ENCODE measurements at regions not wholly inside any gene's neighbourhood (a gene's known extent, or its start where the extent isn't known, plus 50 kb on each side); places are given as distances from the start of the nearest gene placed in this dataset.
A peak's percentile ranks its signal among the peaks of the same experiment; 100 is the strongest.

- no peak overlapping the region for H2BK5ac ChIP-seq (ENCODE audit: low read length)
- H3K4me2 ChIP-seq (ENCODE audit: low read length) = no peak overlapping the region
- H3K4ac ChIP-seq (ENCODE audit: low read depth, low read length) = no peak overlapping the region
- no peak overlapping the region for H3K27ac ChIP-seq (ENCODE audit: low read depth, low read length)
- no peak overlapping the region for H3K18ac ChIP-seq (ENCODE audit: low read length)
- H3K4me1 ChIP-seq (ENCODE audit: control insufficient read depth, low read depth, low read length) = no peaks in the 10 kb centered on the region
- H2BK120ac ChIP-seq (ENCODE audit: low read depth, low read length) = no peak overlapping the region
- H3K4me3 ChIP-seq (ENCODE audit: low read length) = no peak overlapping the region
- DNase-seq = no peak
- H3K79me2 ChIP-seq (ENCODE audit: control insufficient read depth, insufficient read depth, low read length) = no peaks in the 10 kb centered on the region
- no peak overlapping the region for H4K5ac ChIP-seq (ENCODE audit: low read length)
- H3K9ac ChIP-seq (ENCODE audit: low read length) = no peak overlapping the region
- H3K27me3 ChIP-seq (ENCODE audit: insufficient read depth, low read length, poor library complexity) = no peaks in the 10 kb centered on the region
- H3K56ac ChIP-seq (ENCODE audit: low read length) = no peak overlapping the region
- no peak overlapping the region for H4K8ac ChIP-seq (ENCODE audit: low read depth, low read length)
- H3K36me3 ChIP-seq (ENCODE audit: control insufficient read depth, insufficient read depth, low read length) = no peaks in the 10 kb centered on the region
- no peak overlapping the region for H3K23ac ChIP-seq (ENCODE audit: low read length)
- H2AK5ac ChIP-seq (ENCODE audit: low read length) = no peak overlapping the region
- H3K79me1 ChIP-seq (ENCODE audit: low read length) = no peaks in the 10 kb centered on the region
- no peak overlapping the region for H2BK15ac ChIP-seq (replicated peaks; ENCODE audit: low read depth)
- WGBS (ENCODE audit: extremely low coverage, insufficient coverage, low lambda C conversion rate) = no CpG with 5 or more reads among the region's 1 CpG
Observed at GRCh38 chr7:136527554-136527953, 340.9 kb upstream of the CHRM2 start.

- DNase-seq = no peak
- H3K4me1 ChIP-seq (ENCODE audit: control insufficient read depth, low read depth, low read length) = no peaks in the 10 kb centered on the region
- H2BK15ac ChIP-seq (replicated peaks; ENCODE audit: low read depth) = no peak overlapping the region
- H3K18ac ChIP-seq (ENCODE audit: low read length) = no peak overlapping the region
- H3K4me3 ChIP-seq (ENCODE audit: low read length) = no peak overlapping the region
- no peaks in the 10 kb centered on the region for H3K79me1 ChIP-seq (ENCODE audit: low read length)
- no peaks in the 10 kb centered on the region for H3K27me3 ChIP-seq (ENCODE audit: insufficient read depth, low read length, poor library complexity)
- no peak overlapping the region for H3K4me2 ChIP-seq (ENCODE audit: low read length)
- H3K4ac ChIP-seq (ENCODE audit: low read depth, low read length) = no peak overlapping the region
- H3K23ac ChIP-seq (ENCODE audit: low read length) = no peak overlapping the region
- H4K8ac ChIP-seq (ENCODE audit: low read depth, low read length) = no peak overlapping the region
- no peaks in the 10 kb centered on the region for H3K79me2 ChIP-seq (ENCODE audit: control insufficient read depth, insufficient read depth, low read length)
- no peak overlapping the region for H4K5ac ChIP-seq (ENCODE audit: low read length)
- no peak overlapping the region for H2BK5ac ChIP-seq (ENCODE audit: low read length)
- no peak overlapping the region for H3K56ac ChIP-seq (ENCODE audit: low read length)
- WGBS (ENCODE audit: extremely low coverage, insufficient coverage, low lambda C conversion rate) = no CpG with 5 or more reads among the region's 7 CpGs
- no peak overlapping the region for H2AK5ac ChIP-seq (ENCODE audit: low read length)
- no peaks in the 10 kb centered on the region for H3K36me3 ChIP-seq (ENCODE audit: control insufficient read depth, insufficient read depth, low read length)
- H3K27ac ChIP-seq (ENCODE audit: low read depth, low read length) = no peak overlapping the region
- no peak overlapping the region for H3K9ac ChIP-seq (ENCODE audit: low read length)
- no peak overlapping the region for H2BK120ac ChIP-seq (ENCODE audit: low read depth, low read length)
Observed at GRCh38 chr7:136526408-136527105, 341.9 kb upstream of the CHRM2 start.

GRCh38 chr7:136523571-136523970 is 344.9 kb upstream of the CHRM2 start:
- Histone ChIP-seq H2BK15ac (replicated peaks; ENCODE audit: low read depth) (no peak overlapping the region), H3K4me1 (ENCODE audit: control insufficient read depth, low read depth, low read length) (no peaks in the 10 kb centered on the region), H3K36me3 (ENCODE audit: control insufficient read depth, insufficient read depth, low read length) (no peaks in the 10 kb centered on the region), H3K4me3 (ENCODE audit: low read length) (no peak overlapping the region), H3K27ac (ENCODE audit: low read depth, low read length) (no peak overlapping the region), H3K27me3 (ENCODE audit: insufficient read depth, low read length, poor library complexity) (no peaks in the 10 kb centered on the region), H2BK5ac (ENCODE audit: low read length) (no peak overlapping the region), H2BK120ac (ENCODE audit: low read depth, low read length) (no peak overlapping the region), H3K56ac (ENCODE audit: low read length) (no peak overlapping the region), H3K4me2 (ENCODE audit: low read length) (no peak overlapping the region), H3K79me2 (ENCODE audit: control insufficient read depth, insufficient read depth, low read length) (no peaks in the 10 kb centered on the region), H2AK5ac (ENCODE audit: low read length) (no peak overlapping the region), H3K23ac (ENCODE audit: low read length) (no peak overlapping the region), H3K18ac (ENCODE audit: low read length) (no peak overlapping the region), H3K9ac (ENCODE audit: low read length) (no peak overlapping the region), H3K4ac (ENCODE audit: low read depth, low read length) (no peak overlapping the region), H3K79me1 (ENCODE audit: low read length) (no peaks in the 10 kb centered on the region), H4K8ac (ENCODE audit: low read depth, low read length) (no peak overlapping the region), H4K5ac (ENCODE audit: low read length) (no peak overlapping the region)
- no CpG with 5 or more reads among the region's 3 CpGs for WGBS (ENCODE audit: extremely low coverage, insufficient coverage, low lambda C conversion rate)
- no peak for DNase-seq

- Histone ChIP-seq H3K36me3 (ENCODE audit: control insufficient read depth, insufficient read depth, low read length) (no peaks in the 10 kb centered on the region), H2AK5ac (ENCODE audit: low read length) (no peak overlapping the region), H3K79me1 (ENCODE audit: low read length) (no peaks in the 10 kb centered on the region), H3K23ac (ENCODE audit: low read length) (no peak overlapping the region), H4K5ac (ENCODE audit: low read length) (no peak overlapping the region), H3K4ac (ENCODE audit: low read depth, low read length) (no peak overlapping the region), H2BK5ac (ENCODE audit: low read length) (no peak overlapping the region), H3K27ac (ENCODE audit: low read depth, low read length) (no peak overlapping the region), H2BK15ac (replicated peaks; ENCODE audit: low read depth) (no peak overlapping the region), H3K18ac (ENCODE audit: low read length) (no peak overlapping the region), H3K4me1 (ENCODE audit: control insufficient read depth, low read depth, low read length) (no peaks in the 10 kb centered on the region), H3K56ac (ENCODE audit: low read length) (no peak overlapping the region), H3K4me3 (ENCODE audit: low read length) (no peak overlapping the region), H4K8ac (ENCODE audit: low read depth, low read length) (no peak overlapping the region), H3K27me3 (ENCODE audit: insufficient read depth, low read length, poor library complexity) (no peaks in the 10 kb centered on the region), H3K9ac (ENCODE audit: low read length) (no peak overlapping the region), H2BK120ac (ENCODE audit: low read depth, low read length) (no peak overlapping the region), H3K79me2 (ENCODE audit: control insufficient read depth, insufficient read depth, low read length) (no peaks in the 10 kb centered on the region), H3K4me2 (ENCODE audit: low read length) (no peak overlapping the region)
- no peak for DNase-seq
- no CpG with 5 or more reads among the region's 1 CpG for WGBS (ENCODE audit: extremely low coverage, insufficient coverage, low lambda C conversion rate)
Observed at GRCh38 chr7:136517971-136518370, 350.5 kb upstream of the CHRM2 start.

- H3K79me1 ChIP-seq (ENCODE audit: low read length) = no peaks in the 10 kb centered on the region
- no peaks in the 10 kb centered on the region for H3K27me3 ChIP-seq (ENCODE audit: insufficient read depth, low read length, poor library complexity)
- no peak overlapping the region for H2BK15ac ChIP-seq (replicated peaks; ENCODE audit: low read depth)
- no peaks in the 10 kb centered on the region for H3K4me1 ChIP-seq (ENCODE audit: control insufficient read depth, low read depth, low read length)
- no peak overlapping the region for H2AK5ac ChIP-seq (ENCODE audit: low read length)
- no peak overlapping the region for H2BK5ac ChIP-seq (ENCODE audit: low read length)
- no peak overlapping the region for H3K4me3 ChIP-seq (ENCODE audit: low read length)
- H4K8ac ChIP-seq (ENCODE audit: low read depth, low read length) = no peak overlapping the region
- H2BK120ac ChIP-seq (ENCODE audit: low read depth, low read length) = no peak overlapping the region
- no peaks in the 10 kb centered on the region for H3K36me3 ChIP-seq (ENCODE audit: control insufficient read depth, insufficient read depth, low read length)
- peak; percentile 8 for DNase-seq
- H4K5ac ChIP-seq (ENCODE audit: low read length) = no peak overlapping the region
- H3K9ac ChIP-seq (ENCODE audit: low read length) = no peak overlapping the region
- no peak overlapping the region for H3K18ac ChIP-seq (ENCODE audit: low read length)
- H3K4me2 ChIP-seq (ENCODE audit: low read length) = no peak overlapping the region
- H3K56ac ChIP-seq (ENCODE audit: low read length) = no peak overlapping the region
- WGBS (ENCODE audit: extremely low coverage, insufficient coverage, low lambda C conversion rate) = 100% methylated on average over 1 of the region's 2 CpGs
- no peak overlapping the region for H3K27ac ChIP-seq (ENCODE audit: low read depth, low read length)
- no peaks in the 10 kb centered on the region for H3K79me2 ChIP-seq (ENCODE audit: control insufficient read depth, insufficient read depth, low read length)
- no peak overlapping the region for H3K23ac ChIP-seq (ENCODE audit: low read length)
- no peak overlapping the region for H3K4ac ChIP-seq (ENCODE audit: low read depth, low read length)
Observed at GRCh38 chr7:136514776-136515175, 353.7 kb upstream of the CHRM2 start.

GRCh38 chr7:136513744-136514143 is 354.7 kb upstream of the CHRM2 start:
- Histone ChIP-seq H2BK15ac (replicated peaks; ENCODE audit: low read depth) (no peak overlapping the region), H4K5ac (ENCODE audit: low read length) (no peak overlapping the region), H3K23ac (ENCODE audit: low read length) (no peak overlapping the region), H2AK5ac (ENCODE audit: low read length) (no peak overlapping the region), H3K4me3 (ENCODE audit: low read length) (no peak overlapping the region), H3K4ac (ENCODE audit: low read depth, low read length) (no peak overlapping the region), H3K27ac (ENCODE audit: low read depth, low read length) (no peak overlapping the region), H2BK5ac (ENCODE audit: low read length) (no peak overlapping the region), H3K36me3 (ENCODE audit: control insufficient read depth, insufficient read depth, low read length) (no peaks in the 10 kb centered on the region), H3K79me2 (ENCODE audit: control insufficient read depth, insufficient read depth, low read length) (no peaks in the 10 kb centered on the region), H2BK120ac (ENCODE audit: low read depth, low read length) (no peak overlapping the region), H3K4me2 (ENCODE audit: low read length) (no peak overlapping the region), H3K9ac (ENCODE audit: low read length) (no peak overlapping the region), H3K56ac (ENCODE audit: low read length) (no peak overlapping the region), H3K27me3 (ENCODE audit: insufficient read depth, low read length, poor library complexity) (no peaks in the 10 kb centered on the region), H3K79me1 (ENCODE audit: low read length) (no peaks in the 10 kb centered on the region), H4K8ac (ENCODE audit: low read depth, low read length) (no peak overlapping the region), H3K4me1 (ENCODE audit: control insufficient read depth, low read depth, low read length) (no peaks in the 10 kb centered on the region), H3K18ac (ENCODE audit: low read length) (no peak overlapping the region)
- no CpG with 5 or more reads among the region's 2 CpGs for WGBS (ENCODE audit: extremely low coverage, insufficient coverage, low lambda C conversion rate)
- DNase-seq = no peak
